CD4-positive, alpha-beta T cell (primary cell): ENCODE measurements at regions not wholly inside any gene's neighbourhood (a gene's known extent, or its start where the extent isn't known, plus 50 kb on each side); places are given as distances from the start of the nearest gene placed in this dataset.
"Not testable (repeated sequence)": the region's sequence is repeated elsewhere in the genome, so short reads cannot be mapped to it uniquely, and the experiment has no call there.

Source experiments
- ATAC-seq: fragments of 200-7000 bp; cut with Tn5 transposase; one replicate; pipeline ENCODE4 v1.10.0; 2022; ENCODE audit warnings: mild to moderate bottlenecking; ENCODE audit not compliant: poor library complexity
- CTCF ChIA-PET: fragments of 350-600 bp; sonication (Branson Sonifier 250); formaldehyde crosslinking; loops from one replicate; lab custom pipeline; 2021; ENCODE audit warnings: antibody characterized with exemption, inconsistent platforms; lab: Charles Lee
- POLR2A ChIA-PET: fragments of 350-600 bp; sonication (Branson Sonifier 250); formaldehyde crosslinking; loops from one replicate; lab custom pipeline; 2021; ENCODE audit warnings: antibody characterized with exemption, inconsistent platforms; lab: Charles Lee
- DNase-seq, 14 experiments: peaks; one replicate each; pipeline ENCODE4 v3.0.0-alpha.2; 2013 to 2020; ENCODE audit warnings: mixed read lengths in 2 of 14
- H3K27ac ChIP-seq, 2 donors: one replicate each; pipeline versions ENCODE4 v1.5.1 to v1.7.0; 2013; ENCODE audit warnings: low read length in 2 of 2, low read depth in 1 of 2, mild to moderate bottlenecking in 1 of 2
- H3K27me3 ChIP-seq, 2 experiments: 1 replicate in 1 of 2; 2 replicates in 1 of 2; pipeline versions ENCODE4 v1.6.1 to v1.7.0; 2013; ENCODE audit warnings: low read length in 2 of 2, control low read depth in 1 of 2, mild to moderate bottlenecking in 1 of 2, moderate library complexity in 1 of 2; ENCODE audit not compliant: insufficient read depth in 2 of 2, control insufficient read depth in 1 of 2
- H3K36me3 ChIP-seq: one replicate; pipeline ENCODE4 v1.6.1; 2013; ENCODE audit warnings: low read length, control low read depth; ENCODE audit not compliant: insufficient read depth
- H3K4me1 ChIP-seq: one replicate; pipeline ENCODE4 v1.6.1; 2013; ENCODE audit warnings: low read length, control low read depth; ENCODE audit not compliant: insufficient read depth
- H3K4me3 ChIP-seq: one replicate; pipeline ENCODE4 v1.5.1; 2013; ENCODE audit warnings: mild to moderate bottlenecking, low read length, moderate library complexity
- H3K9me3 ChIP-seq, 2 experiments: 1 replicate in 1 of 2; 2 replicates in 1 of 2; pipeline versions ENCODE4 v1.6.1 to v1.7.0; 2013; ENCODE audit warnings: low read length in 2 of 2, mild to moderate bottlenecking in 2 of 2, control low read depth in 1 of 2, moderate library complexity in 1 of 2; ENCODE audit not compliant: control insufficient read depth in 1 of 2, insufficient read depth in 1 of 2
- H3K27ac Mint-ChIP-seq: one replicate; pipeline ENCODE4 v1.8.0; 2020; ENCODE audit warnings: mixed read lengths
- H3K27me3 Mint-ChIP-seq: one replicate; pipeline ENCODE4 v1.8.0; 2021; ENCODE audit warnings: mixed read lengths
- H3K36me3 Mint-ChIP-seq: one replicate; pipeline ENCODE4 v1.8.0; 2021; ENCODE audit warnings: low read depth, mixed read lengths
- H3K4me1 Mint-ChIP-seq: one replicate; pipeline ENCODE4 v1.8.0; 2021; ENCODE audit warnings: low read depth, mixed read lengths
- H3K4me3 Mint-ChIP-seq: one replicate; pipeline ENCODE4 v1.8.0; 2020; ENCODE audit warnings: mild to moderate bottlenecking, mixed read lengths
- H3K9me3 Mint-ChIP-seq: one replicate; pipeline ENCODE4 v1.8.0; 2020; ENCODE audit warnings: mixed read lengths
- CTCF ChIP-seq: fragments of 200-600 bp; IDR thresholded peaks from one replicate; pipeline ENCODE4 v1.8.0; 2022; ENCODE audit warnings: antibody characterized with exemption, mild to moderate bottlenecking
- intact Hi-C, 2 experiments: fragments of 100-400 bp; cut with DNase I in 1 of 2; cut with micrococcal nuclease in 1 of 2; formaldehyde crosslinking; loops; one replicate each; pipeline versions ENCODE4 v1.15.1 to v1.9.0; 2023 to 2025; cut with DNase I, micrococcal nuclease

- Mint-ChIP-seq H3K27ac (no peak overlapping the region), H3K27me3 (peaks cover 26% of the 10 kb centered on the region), H3K4me3 (no peak overlapping the region), H3K4me1 (no peaks in the 10 kb centered on the region), H3K9me3 (no peaks in the 10 kb centered on the region), H3K36me3 (no peaks in the 10 kb centered on the region)
- ChIA-PET CTCF (no interaction called here), POLR2A (no interaction called here)
- Histone ChIP-seq H3K9me3 (no peaks in the 10 kb centered on the region), H3K4me3 (no peak overlapping the region), H3K27me3 (peaks cover 8% of the 10 kb centered on the region in 2 experiments), H3K4me1 (no peaks in the 10 kb centered on the region), H3K27ac (no peak overlapping the region), H3K36me3 (no peaks in the 10 kb centered on the region)
- TF ChIP-seq CTCF, result no peak
- intact Hi-C loops, result no loop called here
- no peak for ATAC-seq
- no peak for DNase-seq
Observed at GRCh38 chr22:27073601-27074425, 416.4 kb downstream of the MIAT start.

GRCh38 chr22:27075028-27075678, 417.8 kb downstream of the MIAT start:
- no peaks in the 10 kb centered on the region for H3K4me1 Mint-ChIP-seq
- POLR2A ChIA-PET, result no interaction called here

GRCh38 chr22:27075891-27076290, 418.5 kb downstream of the MIAT start:
- no peaks in the 10 kb centered on the region for H3K4me1 ChIP-seq
- no peak overlapping the region for H3K4me3 ChIP-seq
- H3K27me3 ChIP-seq, result peaks cover 3 to 10% of the 10 kb centered on the region in 2 experiments
- H3K9me3 ChIP-seq, result no peaks in the 10 kb centered on the region
- Mint-ChIP-seq H3K27me3 (peaks cover 14% of the 10 kb centered on the region), H3K27ac (no peak overlapping the region), H3K4me1 (no peaks in the 10 kb centered on the region), H3K9me3 (no peaks in the 10 kb centered on the region), H3K4me3 (no peak overlapping the region), H3K36me3 (no peaks in the 10 kb centered on the region)
- intact Hi-C loops, result no loop called here
- H3K27ac ChIP-seq, result no peak overlapping the region
- H3K36me3 ChIP-seq, result no peaks in the 10 kb centered on the region
- ATAC-seq (no peak), DNase-seq (no peak)
- POLR2A ChIA-PET, result interaction anchor here (0.6 kb wide), 1 partner anchor 26 kb away, joined by 3 read pairs; no protein-coding TSS in a partner anchor
- TF ChIP-seq CTCF, result no peak
- CTCF ChIA-PET, result no interaction called here

More at GRCh38 chr22:27075028-27075678, 417.8 kb downstream of the MIAT start:
- Mint-ChIP-seq H3K36me3 (no peaks in the 10 kb centered on the region), H3K27ac (no peak overlapping the region), H3K27me3 (peaks cover 21% of the 10 kb centered on the region), H3K4me3 (no peak overlapping the region), H3K9me3 (no peaks in the 10 kb centered on the region)
- no peak overlapping the region for H3K27ac ChIP-seq
- H3K27me3 ChIP-seq, result peaks cover 3 to 10% of the 10 kb centered on the region in 2 experiments
- no peak overlapping the region for H3K4me3 ChIP-seq
- H3K4me1 ChIP-seq, result no peaks in the 10 kb centered on the region
- TF ChIP-seq CTCF, result no peak
- CTCF ChIA-PET, result no interaction called here
- H3K36me3 ChIP-seq, result no peaks in the 10 kb centered on the region
- no peaks in the 10 kb centered on the region for H3K9me3 ChIP-seq
- ATAC-seq, result no peak
- no peak for DNase-seq
- intact Hi-C loops, result no loop called here

GRCh38 chr22:27078064-27078463, 420.7 kb downstream of the MIAT start:
- H3K9me3 Mint-ChIP-seq, H3K27ac Mint-ChIP-seq, H3K4me1 ChIP-seq, DNase-seq, POLR2A ChIA-PET, ATAC-seq, CTCF ChIA-PET, H3K4me3 Mint-ChIP-seq, H3K27ac ChIP-seq, H3K36me3 Mint-ChIP-seq, H3K4me3 ChIP-seq, H3K4me1 Mint-ChIP-seq, H3K9me3 ChIP-seq, H3K36me3 ChIP-seq, intact Hi-C loops: not testable (repeated sequence)
- peaks cover 21% of the 10 kb centered on the region for H3K27me3 Mint-ChIP-seq
- H3K27me3 ChIP-seq, result peaks cover 0 to 13% of the 10 kb centered on the region in 2 experiments
